Cerebellar nuclear complex (tissue), 1 donor: ENCODE measurements at regions not wholly inside any gene's neighbourhood (a gene's known extent, or its start where the extent isn't known, plus 50 kb on each side); places are given as distances from the start of the nearest gene placed in this dataset.

Experiments
- DNase-seq, 2 experiments: peaks; one replicate each; lab custom pipeline; 2025; lab: John Stamatoyannopoulos, UW

DNA sequence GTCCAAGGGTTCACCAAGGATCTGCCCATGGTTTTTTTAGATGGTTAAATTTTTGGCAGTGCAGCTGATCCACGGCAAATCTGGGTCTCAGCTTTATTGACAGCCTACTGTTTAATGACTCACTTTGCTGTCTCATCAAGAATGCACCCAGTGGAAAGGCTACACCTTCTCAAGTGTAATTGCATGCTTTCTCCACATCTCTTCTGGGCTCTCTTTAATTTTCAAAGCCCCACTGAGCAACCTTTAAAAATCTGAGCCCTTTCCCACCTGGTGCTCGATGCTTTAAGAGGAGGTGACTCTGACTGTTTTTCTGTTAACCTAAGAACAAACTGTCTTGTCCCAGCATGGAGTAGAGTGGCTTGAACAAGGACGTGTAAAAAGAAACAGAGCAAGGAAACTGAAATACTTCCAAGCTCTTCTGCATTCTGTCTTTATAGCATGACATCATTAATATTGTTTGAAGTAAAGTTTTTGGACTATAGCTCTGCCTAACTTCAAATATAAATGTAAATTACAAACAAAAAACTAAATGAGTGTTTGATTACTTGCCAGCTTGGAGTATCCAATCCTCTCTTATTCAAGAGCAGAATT, 214.2 kb upstream of the KRR1 start:
- DNase-seq, result no peak

DNA sequence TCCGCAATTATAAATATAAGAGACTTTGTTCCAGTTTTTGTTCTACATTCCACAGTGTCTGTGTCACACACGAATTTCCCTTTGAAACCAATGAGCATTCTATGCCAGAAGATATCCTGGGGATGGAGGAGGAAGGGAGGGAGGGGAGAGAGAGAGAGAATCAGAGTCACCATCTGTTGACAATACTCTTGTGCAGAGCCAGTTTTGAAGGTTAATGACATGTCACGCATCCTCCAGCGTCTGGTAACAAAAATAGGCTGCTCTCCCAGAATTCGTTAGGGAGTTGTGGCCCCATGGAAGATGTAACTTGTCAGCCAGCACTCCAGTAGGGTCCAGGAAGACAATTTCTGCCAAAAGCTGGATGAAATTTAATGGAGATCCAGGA, 213.5 kb upstream of the KRR1 start:
- DNase-seq, result peak; percentile 71 to 97

DNA sequence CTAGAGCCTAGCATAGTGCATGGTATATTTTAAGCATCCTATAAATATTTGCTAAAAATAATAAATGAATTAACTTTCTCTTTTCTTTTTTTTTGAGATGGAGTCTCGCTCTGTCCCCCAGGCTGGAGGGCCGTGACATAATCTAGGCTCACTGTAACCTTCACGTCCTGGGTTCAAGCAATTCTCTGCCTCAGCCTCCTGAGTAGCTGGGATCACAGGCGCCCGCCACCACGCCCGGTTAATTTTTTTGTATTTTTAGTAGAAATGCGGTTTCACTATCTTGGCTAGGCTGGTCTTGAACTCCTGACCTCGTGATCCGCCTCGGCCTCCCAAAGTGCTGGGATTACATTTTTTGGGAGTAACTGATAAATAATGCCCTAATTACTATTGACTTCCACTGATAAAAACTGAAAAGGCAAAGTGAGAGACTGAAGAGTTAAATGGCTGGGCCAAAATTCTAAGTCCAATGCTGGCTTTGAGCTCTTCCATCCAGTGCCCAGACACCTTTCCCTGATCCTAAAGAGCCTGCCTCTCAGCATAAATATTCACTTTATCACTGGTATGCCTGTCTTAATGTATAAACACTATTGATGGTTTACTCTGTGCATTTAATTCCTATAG, 213.0 kb upstream of the KRR1 start:
- DNase-seq, result no peak

DNA sequence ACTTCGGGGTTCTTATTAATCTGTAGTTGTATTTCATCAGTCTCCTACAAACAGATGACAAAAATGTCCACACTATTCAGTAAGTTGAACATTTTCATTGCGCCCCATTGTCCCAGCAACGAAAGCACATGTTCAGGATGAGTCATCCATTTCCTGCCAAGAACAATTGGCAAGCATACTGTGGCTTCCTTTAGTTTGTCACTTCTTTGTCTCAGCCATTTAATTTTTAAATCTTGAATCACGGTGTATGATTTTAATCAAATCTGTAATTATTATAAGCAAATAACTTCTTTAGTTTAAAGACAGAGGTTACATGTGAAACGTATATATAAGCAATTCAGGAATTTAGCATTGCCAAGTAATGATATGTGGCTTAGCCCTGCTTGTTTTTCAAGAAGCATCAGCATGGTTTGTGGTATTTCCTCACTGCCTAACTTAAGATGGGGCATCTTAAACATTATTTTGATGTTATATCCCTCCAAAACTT, 211.3 kb upstream of the KRR1 start:
- peak in 1 of 2 experiments; percentile 73 for DNase-seq

DNA sequence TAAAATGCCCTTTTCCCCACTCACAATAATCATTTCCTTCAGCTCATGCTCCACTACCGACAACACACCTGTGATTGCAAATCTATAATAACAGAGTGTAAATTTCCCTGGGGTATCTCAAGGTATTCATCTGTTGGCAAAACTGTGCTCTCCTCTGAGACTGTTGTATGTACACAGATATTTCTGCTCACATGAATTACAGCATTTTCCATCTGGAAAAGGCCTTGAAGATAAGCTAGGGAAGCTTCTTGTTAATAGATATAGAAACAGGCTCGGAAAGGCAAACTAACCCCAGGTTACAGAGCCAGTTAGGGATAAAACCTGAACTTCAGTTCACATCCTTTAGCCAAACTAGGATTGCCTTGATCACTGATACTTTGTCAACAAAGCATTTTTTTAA, 210.4 kb upstream of the KRR1 start:
- DNase-seq, result no peak

GRCh38 chr12:75720812-75721641, 209.6 kb upstream of the KRR1 start:
- peak in 1 of 2 experiments; percentile 46 for DNase-seq

- DNase-seq, result no peak
Measured at GRCh38 chr12:75717902-75718301, 206.5 kb upstream of the KRR1 start.

- no peak for DNase-seq
Measured at GRCh38 chr12:75716291-75717025, 205.0 kb upstream of the KRR1 start.

DNA sequence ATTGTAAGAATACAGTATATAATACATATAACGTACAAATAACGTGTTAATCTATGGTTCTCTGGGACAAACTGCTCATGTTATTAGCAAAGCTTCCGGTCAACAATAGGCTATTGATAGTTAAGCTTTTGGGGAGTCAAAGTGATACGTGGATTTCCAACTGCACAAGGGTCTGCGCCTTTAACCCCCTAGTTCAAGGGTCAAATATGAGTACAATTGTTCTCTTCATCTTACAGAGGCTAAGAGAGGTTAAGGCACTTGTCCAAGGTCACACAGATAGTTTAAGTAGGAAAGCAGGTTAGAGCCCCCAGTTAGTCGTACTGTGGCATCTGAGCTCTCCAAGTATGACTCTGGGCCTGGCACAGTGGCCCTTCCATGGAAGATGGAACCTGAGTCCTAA, 204.3 kb upstream of the KRR1 start:
- DNase-seq, result no peak

- no peak for DNase-seq
Measured at GRCh38 chr12:75715323-75715644, 203.9 kb upstream of the KRR1 start.

DNA sequence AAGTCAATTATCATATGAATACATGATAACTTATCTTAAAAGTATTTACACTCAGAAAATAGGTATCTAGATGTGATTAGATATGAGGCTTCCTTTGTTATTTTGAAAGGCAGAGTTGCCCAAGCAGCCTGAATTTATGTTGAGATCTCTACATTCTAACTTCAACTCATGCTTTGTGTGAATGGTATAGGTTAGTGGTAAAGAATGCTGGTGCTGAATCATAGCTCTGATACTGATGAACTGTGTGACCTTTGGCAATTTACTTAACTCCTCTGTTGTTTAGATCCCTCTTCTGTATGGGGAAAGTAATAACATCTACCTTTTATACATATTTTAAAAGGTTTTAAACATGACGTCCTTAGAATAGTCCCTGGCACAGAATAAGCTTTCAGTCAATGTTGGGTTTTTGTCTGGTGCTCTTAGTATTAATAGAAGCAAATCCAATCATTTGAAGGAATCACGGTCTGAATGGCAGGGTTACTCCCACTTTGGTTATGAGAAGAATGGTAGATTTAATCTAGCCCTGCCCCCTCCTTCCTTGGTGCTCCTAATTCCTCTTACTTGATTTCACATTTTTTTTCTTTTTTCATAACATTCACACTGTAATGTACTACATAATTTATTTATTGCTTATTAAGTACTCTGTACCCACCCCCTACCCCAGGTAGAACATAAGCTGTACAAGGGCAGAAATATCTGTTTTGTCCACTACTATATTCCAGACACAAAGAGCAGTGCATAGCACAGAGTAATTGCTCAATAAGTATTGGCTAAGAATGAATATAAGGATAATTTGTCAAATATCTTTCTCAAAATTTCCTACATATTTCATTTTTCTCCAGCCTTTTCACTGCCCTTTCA, 203.3 kb upstream of the KRR1 start:
- no peak for DNase-seq

DNA sequence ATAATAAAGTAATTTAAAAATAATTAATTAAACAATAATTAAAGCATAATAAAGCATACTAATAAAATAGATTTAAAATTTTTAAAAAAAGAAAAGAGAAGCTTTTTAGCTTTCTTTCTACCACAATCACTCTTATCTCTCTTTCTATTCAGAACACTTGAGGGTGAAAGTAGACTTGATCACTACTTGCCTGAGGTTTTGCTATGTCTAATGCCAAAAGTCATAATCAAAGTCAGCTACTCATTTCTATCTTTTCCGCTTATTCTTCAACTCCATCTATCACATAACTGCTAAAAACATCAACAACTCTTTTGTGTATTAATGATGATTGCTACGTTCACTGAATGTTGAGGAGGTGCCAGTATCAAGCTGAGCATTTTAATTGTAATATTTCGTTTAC, 202.0 kb upstream of the KRR1 start:
- DNase-seq, result no peak

GRCh38 chr12:75712223-75712622, 200.8 kb upstream of the KRR1 start:
- no peak for DNase-seq

DNA sequence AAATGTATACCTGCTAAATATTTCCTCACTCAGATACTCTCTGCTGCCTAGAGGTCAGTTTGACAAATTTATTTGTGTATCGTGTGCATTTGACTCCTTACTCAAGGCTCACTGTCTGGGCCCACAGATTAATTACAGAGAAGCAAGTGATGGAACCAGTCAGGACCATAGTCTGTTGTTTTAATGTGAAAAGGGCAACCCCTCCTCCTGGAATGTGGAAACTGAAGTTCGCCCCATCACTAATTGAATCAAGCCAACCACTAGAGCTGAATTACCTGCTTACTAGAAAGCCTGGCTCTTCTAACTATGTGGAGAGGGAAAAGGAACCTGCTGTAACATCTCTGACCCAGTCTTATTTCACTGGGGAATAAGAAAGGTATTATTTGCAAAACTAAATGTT, 199.9 kb upstream of the KRR1 start:
- DNase-seq, result no peak

GRCh38 chr12:75710361-75711069, 199.1 kb upstream of the KRR1 start:
- no peak for DNase-seq

GRCh38 chr12:75709503-75709902, 198.1 kb upstream of the KRR1 start:
- no peak for DNase-seq

DNA sequence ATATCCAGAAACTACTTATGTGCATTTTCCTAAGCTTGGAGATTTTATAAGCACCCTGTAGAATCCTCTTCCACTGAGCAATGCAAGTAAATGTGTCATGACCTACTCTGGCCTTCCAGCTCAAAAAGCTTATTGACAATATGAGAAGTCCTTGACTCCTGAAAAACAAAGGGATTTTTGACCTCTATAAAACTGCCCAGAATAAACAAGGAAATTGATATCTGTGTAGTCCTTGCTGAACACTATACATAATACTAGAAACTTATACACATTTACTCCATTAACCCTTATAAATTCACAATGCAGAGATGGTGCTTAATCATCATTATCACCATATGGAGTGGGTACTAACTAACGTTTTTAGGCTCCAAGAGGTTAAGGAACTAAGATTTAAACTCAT, 197.4 kb upstream of the KRR1 start:
- no peak for DNase-seq

DNA sequence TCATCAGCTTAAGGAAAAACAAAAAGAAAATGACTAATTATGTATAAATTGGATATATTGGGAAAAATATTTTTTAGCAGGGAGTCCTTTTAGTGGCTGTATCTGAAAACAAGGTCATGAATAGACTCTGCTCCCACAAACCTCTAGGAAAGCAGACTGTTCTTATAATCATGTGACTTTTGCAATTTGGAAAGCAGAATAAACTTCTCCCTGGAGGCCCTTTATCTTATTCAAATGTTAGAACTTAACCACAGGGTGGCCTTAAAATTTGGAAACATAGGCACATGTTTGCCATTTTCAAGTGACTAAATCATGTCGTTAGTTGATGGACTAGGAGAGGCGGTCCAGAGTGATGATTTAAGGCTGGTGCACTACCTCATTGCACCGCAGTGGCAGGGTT, 196.6 kb upstream of the KRR1 start:
- DNase-seq, result no peak

DNA sequence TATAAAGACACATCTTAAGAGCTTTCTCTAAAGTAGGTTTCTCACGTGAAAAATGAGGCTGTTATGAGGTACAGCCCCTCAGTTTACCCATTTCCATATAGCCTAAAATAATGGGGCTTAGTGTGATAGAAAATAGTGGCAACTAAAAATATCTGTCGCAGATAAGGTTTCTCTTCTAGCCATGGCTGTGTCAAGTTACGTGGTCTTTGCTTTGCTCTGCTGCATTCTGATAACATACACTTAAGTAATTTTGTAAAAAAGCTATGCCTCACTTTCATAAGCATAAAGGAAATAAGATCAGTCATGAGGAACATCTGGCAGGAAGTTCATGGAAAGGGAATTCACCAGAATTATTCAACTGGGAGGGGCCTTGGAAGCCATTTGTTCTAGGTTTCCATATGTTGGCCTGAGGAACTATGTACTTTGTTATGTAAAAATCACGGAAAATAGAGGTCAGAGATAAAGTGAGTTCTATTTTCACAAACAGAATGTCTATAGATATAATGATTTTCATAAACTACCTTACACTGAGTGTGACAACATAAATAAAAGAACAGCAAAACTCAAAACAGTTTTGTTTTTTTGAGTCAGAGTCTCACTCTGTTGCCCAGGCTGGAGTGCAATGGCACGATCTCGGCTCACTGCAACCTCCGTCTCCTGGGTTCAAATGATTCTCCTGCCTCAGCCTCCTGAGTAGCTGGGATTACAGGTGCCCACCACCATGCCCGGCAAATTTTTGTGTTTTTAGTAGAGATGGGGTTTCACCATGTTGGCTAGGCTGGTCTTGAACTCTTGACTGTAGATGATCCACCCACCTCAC, 195.6 kb upstream of the KRR1 start:
- no peak for DNase-seq
